Endothelial cell of umbilical vein (primary cell): ENCODE measurements at regions not wholly inside any gene's neighbourhood (a gene's known extent, or its start where the extent isn't known, plus 50 kb on each side); places are given as distances from the start of the nearest gene placed in this dataset.

Experiments used
- BruUV-seq: library from RNA; stranded (reverse); fragments of 400-500 nt; replicated peaks from 2 replicates; lab custom pipeline; 2021; lab: Mats Ljungman, UMichigan
- CTCF ChIA-PET: fragments of 300-600, 350-600 bp; sonication (Branson Sonifier 250); formaldehyde crosslinking; loops from one replicate; lab custom pipeline; 2021; ENCODE audit warnings: antibody characterized with exemption, inconsistent platforms; lab: Charles Lee
- POLR2A ChIA-PET: fragments of 300-600, 350-600 bp; sonication (Branson Sonifier 250); formaldehyde crosslinking; loops from one replicate; lab custom pipeline; 2021; ENCODE audit warnings: antibody characterized with exemption, inconsistent platforms; lab: Charles Lee
- DNase-seq: peaks from one replicate; pipeline ENCODE4 v3.0.0-alpha.2; 2011; ENCODE audit warnings: low read depth, low spot score
- FAIRE-seq: peaks from 2 replicates; lab custom pipeline; 2011; peaks lifted over from hg19 to GRCh38; lab: Jason Lieb, UNC
- H2AFZ ChIP-seq: 2 replicates; pipeline ENCODE4 v1.6.0; 2012; ENCODE audit warnings: low read depth, low read length, control low read depth, inconsistent platforms
- H3K27ac ChIP-seq: 2 replicates; pipeline ENCODE4 v1.5.1; 2011; ENCODE audit warnings: low read depth, mild to moderate bottlenecking, control low read depth, low read length, moderate library complexity; ENCODE audit not compliant: insufficient read depth
- H3K27me3 ChIP-seq, 2 experiments: 2 replicates each; pipeline versions ENCODE4 v1.6.0 to v1.6.1; 2011; ENCODE audit warnings: low read length in 2 of 2, mixed read lengths in 1 of 2; ENCODE audit not compliant: control insufficient read depth in 2 of 2, insufficient read depth in 2 of 2
- H3K36me3 ChIP-seq, 2 experiments: 2 replicates in 1 of 2; 3 replicates in 1 of 2; pipeline ENCODE4 v1.5.1; 2011; ENCODE audit warnings: low read length in 2 of 2, mild to moderate bottlenecking in 1 of 2, moderate library complexity in 1 of 2; ENCODE audit not compliant: control insufficient read depth in 2 of 2, insufficient read depth in 2 of 2; ENCODE audit errors: extremely low read depth in 1 of 2
- H3K4me1 ChIP-seq: 3 replicates; pipeline ENCODE4 v1.5.1; 2011; ENCODE audit warnings: mild to moderate bottlenecking, low read length; ENCODE audit not compliant: control insufficient read depth, insufficient read depth; ENCODE audit errors: extremely low read depth
- H3K4me2 ChIP-seq: 2 replicates; pipeline ENCODE4 v1.6.1; 2011; ENCODE audit warnings: low read length, control low read depth, mixed read lengths; ENCODE audit not compliant: insufficient read depth
- H3K4me3 ChIP-seq, 3 experiments: fragments of 200-600 bp in 1 of 3; sonication (generic), shearing (Covaris generic) in 1 of 3; replicated peaks in 1 of 3; 2 replicates each; pipeline ENCODE4 v1.5.1; 2011 to 2016; ENCODE audit warnings: control low read depth in 3 of 3, low read length in 3 of 3, mild to moderate bottlenecking in 2 of 3, inconsistent platforms in 1 of 3, low read depth in 1 of 3, moderate library complexity in 1 of 3; ENCODE audit not compliant: insufficient read depth in 1 of 3
- H3K79me2 ChIP-seq: 2 replicates; pipeline ENCODE4 v1.6.0; 2012; ENCODE audit warnings: low read length, inconsistent platforms; ENCODE audit not compliant: control insufficient read depth, insufficient read depth
- H3K9ac ChIP-seq: replicated peaks from 2 replicates; pipeline ENCODE3; 2011; ENCODE audit warnings: low read length, control low read depth; ENCODE audit not compliant: insufficient read depth; ENCODE audit errors: extremely low read depth
- H3K9me1 ChIP-seq: replicated peaks from 3 replicates; pipeline ENCODE4 v1.6.0; 2011; ENCODE audit warnings: mild to moderate bottlenecking, low read length; ENCODE audit not compliant: control insufficient read depth, insufficient read depth; ENCODE audit errors: extremely low read depth
- H3K9me3 ChIP-seq: replicated peaks from 2 replicates; pipeline ENCODE4 v1.5.1; 2012; ENCODE audit warnings: low read length, inconsistent platforms; ENCODE audit not compliant: control insufficient read depth, insufficient read depth
- H4K20me1 ChIP-seq: replicated peaks from 2 replicates; pipeline ENCODE3; 2011; ENCODE audit warnings: mild to moderate bottlenecking, low read length; ENCODE audit not compliant: control insufficient read depth, insufficient read depth; ENCODE audit errors: extremely low read depth
- EZH2 ChIP-seq: IDR thresholded peaks from 2 replicates; pipeline ENCODE4 v1.6.1; 2012; ENCODE audit warnings: borderline replicate concordance, low read depth, mild to moderate bottlenecking, moderate library complexity, low read length, inconsistent platforms; ENCODE audit not compliant: severe bottlenecking
- FOS ChIP-seq: IDR thresholded peaks from 2 replicates; pipeline ENCODE4 v1.6.1; 2011; ENCODE audit warnings: mild to moderate bottlenecking, low read length, moderate library complexity, borderline replicate concordance; ENCODE audit not compliant: insufficient read depth
- GATA2 ChIP-seq: IDR thresholded peaks from 2 replicates; pipeline ENCODE4 v1.7.0; 2011; ENCODE audit warnings: low read depth, mild to moderate bottlenecking, moderate library complexity, mixed read lengths, low read length; ENCODE audit not compliant: insufficient read length, insufficient read depth
- JUN ChIP-seq: IDR thresholded peaks from 2 replicates; pipeline ENCODE4 v1.6.1; 2011; ENCODE audit warnings: borderline replicate concordance, low read depth; ENCODE audit not compliant: insufficient read length, insufficient read depth
- MYC ChIP-seq: IDR thresholded peaks from one replicate; pipeline ENCODE4 v1.6.1; 2011; ENCODE audit warnings: mild to moderate bottlenecking, low read depth, low read length
- POLR2A ChIP-seq: IDR thresholded peaks from 2 replicates; pipeline ENCODE4 v1.6.1; 2012; ENCODE audit warnings: low read depth, mild to moderate bottlenecking, control low read depth, low read length
- POLR2AphosphoS5 ChIP-seq: IDR thresholded peaks from 2 replicates; pipeline ENCODE4 v1.6.1; 2012; ENCODE audit warnings: low read depth, mild to moderate bottlenecking, control low read depth, low read length, moderate library complexity; ENCODE audit not compliant: insufficient read depth
- dilution Hi-C: fragments of 300-500 bp; cut with MboI; formaldehyde crosslinking; loops from one replicate; pipeline ENCODE4 v1.15.0; 2019; ENCODE audit warnings: low sequenced_read_pairs; ENCODE audit not compliant: extremely low pct_ligation_motif_present
- intact Hi-C: fragments of 100-400 bp; cut with micrococcal nuclease; formaldehyde crosslinking; loops from one replicate; pipeline ENCODE4 v1.10.0; 2022
- TF ChIP-seq, protein P1 (sequence below): IDR thresholded peaks from 2 replicates; pipeline ENCODE4 v1.6.1; 2011; ENCODE audit not compliant: insufficient read depth, insufficient read length
- TF ChIP-seq, protein P2 (sequence below), 2 donors: IDR thresholded peaks; 1 replicate in 1 of 2; 2 replicates in 1 of 2; pipeline ENCODE4 v1.5.1; 2011; ENCODE audit warnings: low read length in 2 of 2, mild to moderate bottlenecking in 2 of 2, moderate library complexity in 2 of 2, control low read depth in 1 of 2, inconsistent platforms in 1 of 2, low read depth in 1 of 2; ENCODE audit not compliant: insufficient read depth in 1 of 2; ENCODE audit errors: extremely low read depth in 1 of 2

DNA sequence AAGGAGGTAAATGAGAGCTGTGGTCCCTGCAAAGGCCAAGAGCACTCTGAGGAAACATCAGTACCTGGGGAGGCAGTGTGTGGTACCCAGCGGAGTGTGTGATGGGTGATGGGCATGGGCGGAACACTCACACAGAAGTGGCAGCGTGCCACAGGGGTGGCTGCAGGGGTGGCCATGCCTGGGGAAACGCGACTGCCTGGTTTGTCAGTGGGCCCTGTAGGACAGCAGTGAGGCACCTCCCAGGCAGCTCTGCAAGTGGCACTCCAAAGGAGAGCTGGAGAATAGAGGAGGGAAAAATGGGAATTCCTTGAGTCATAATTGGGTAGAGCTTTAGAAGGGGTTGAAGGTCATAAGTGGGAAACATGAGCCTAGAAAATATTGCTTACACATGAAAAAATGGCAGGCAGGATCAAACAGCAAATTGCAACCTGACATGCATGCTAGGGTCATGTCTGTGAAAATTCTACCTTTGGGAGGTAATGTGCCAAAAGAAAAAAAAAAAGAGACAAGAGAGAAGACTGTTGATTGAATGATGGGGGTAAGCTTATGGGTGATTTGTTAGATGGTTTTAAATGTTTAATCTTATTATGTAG lies 138.4 kb downstream of the RPLP1 start:
- intact Hi-C loops, result no loop called here

More for the DNA sequence above, 138.4 kb downstream of the RPLP1 start:
- POLR2A ChIA-PET, result no interaction called here
- Histone ChIP-seq H3K9ac (no peak overlapping the region), H3K4me2 (no peak overlapping the region), H3K27ac (no peak overlapping the region), H4K20me1 (no peaks in the 10 kb centered on the region), H3K9me3 (no peaks in the 10 kb centered on the region), H3K27me3 (peaks cover 2 to 9% of the 10 kb centered on the region in 2 experiments), H3K9me1 (no peaks in the 10 kb centered on the region), H3K36me3 (no peaks in the 10 kb centered on the region), H2AFZ (no peak overlapping the region), H3K79me2 (no peaks in the 10 kb centered on the region), H3K4me1 (no peaks in the 10 kb centered on the region), H3K4me3 (no peak overlapping the region)
- CTCF ChIA-PET, result interaction anchor here (1.2 to 1.5 kb wide), 2 partner anchors 15 to 876 kb away, joined by 3 to 4 read pairs; no protein-coding TSS in a partner anchor
- FAIRE-seq (no peak), DNase-seq (no peak)
- BruUV-seq, result no TSS peak
- dilution Hi-C loops, result no loop called here
- TF ChIP-seq POLR2AphosphoS5 (no peak), POLR2A (no peak), EZH2 (no peak), JUN (no peak), GATA2 (no peak), FOS (no peak), MYC (no peak)
- TF ChIP-seq, protein P1, sequence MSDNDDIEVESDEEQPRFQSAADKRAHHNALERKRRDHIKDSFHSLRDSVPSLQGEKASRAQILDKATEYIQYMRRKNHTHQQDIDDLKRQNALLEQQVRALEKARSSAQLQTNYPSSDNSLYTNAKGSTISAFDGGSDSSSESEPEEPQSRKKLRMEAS, result no peak
- TF ChIP-seq, protein P2, sequence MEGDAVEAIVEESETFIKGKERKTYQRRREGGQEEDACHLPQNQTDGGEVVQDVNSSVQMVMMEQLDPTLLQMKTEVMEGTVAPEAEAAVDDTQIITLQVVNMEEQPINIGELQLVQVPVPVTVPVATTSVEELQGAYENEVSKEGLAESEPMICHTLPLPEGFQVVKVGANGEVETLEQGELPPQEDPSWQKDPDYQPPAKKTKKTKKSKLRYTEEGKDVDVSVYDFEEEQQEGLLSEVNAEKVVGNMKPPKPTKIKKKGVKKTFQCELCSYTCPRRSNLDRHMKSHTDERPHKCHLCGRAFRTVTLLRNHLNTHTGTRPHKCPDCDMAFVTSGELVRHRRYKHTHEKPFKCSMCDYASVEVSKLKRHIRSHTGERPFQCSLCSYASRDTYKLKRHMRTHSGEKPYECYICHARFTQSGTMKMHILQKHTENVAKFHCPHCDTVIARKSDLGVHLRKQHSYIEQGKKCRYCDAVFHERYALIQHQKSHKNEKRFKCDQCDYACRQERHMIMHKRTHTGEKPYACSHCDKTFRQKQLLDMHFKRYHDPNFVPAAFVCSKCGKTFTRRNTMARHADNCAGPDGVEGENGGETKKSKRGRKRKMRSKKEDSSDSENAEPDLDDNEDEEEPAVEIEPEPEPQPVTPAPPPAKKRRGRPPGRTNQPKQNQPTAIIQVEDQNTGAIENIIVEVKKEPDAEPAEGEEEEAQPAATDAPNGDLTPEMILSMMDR (IDR thresholded peaks at IDR 0.05; ENCODE audit: extremely low read depth in 1 of 2, insufficient read depth in 1 of 2, low read depth in 1 of 2, low read length in 2 of 2), result no peak
